Fibroblast of the conjunctiva (primary cell): ENCODE measurements at regions not wholly inside any gene's neighbourhood (a gene's known extent, or its start where the extent isn't known, plus 50 kb on each side); places are given as distances from the start of the nearest gene placed in this dataset.

Source experiments
- DNase-seq: peaks from one replicate; pipeline ENCODE4 v3.0.0-alpha.2; 2010; ENCODE audit warnings: low read depth

- no peak for DNase-seq
These were observed 398.9 kb upstream of the ZNF507 start for GRCh38 chr19:31946491-31946890.

- DNase-seq: no peak
These were observed 397.8 kb upstream of the ZNF507 start for GRCh38 chr19:31947436-31948115.

GRCh38 chr19:31952693-31953092, 392.7 kb upstream of the ZNF507 start:
- no peak for DNase-seq

- DNase-seq: no peak
These were observed 390.3 kb upstream of the ZNF507 start for GRCh38 chr19:31955061-31955460.

- DNase-seq: no peak
These were observed 389.5 kb upstream of the ZNF507 start for GRCh38 chr19:31955884-31956283.

- no peak for DNase-seq
These were observed 388.5 kb upstream of the ZNF507 start for GRCh38 chr19:31956771-31957392.

- no peak for DNase-seq
These were observed 387.7 kb upstream of the ZNF507 start for GRCh38 chr19:31957711-31958110.

- no peak for DNase-seq
These were observed 385.8 kb upstream of the ZNF507 start for GRCh38 chr19:31959527-31960018.

GRCh38 chr19:31960474-31960873, 384.9 kb upstream of the ZNF507 start:
- no peak for DNase-seq

GRCh38 chr19:31961191-31961590, 384.2 kb upstream of the ZNF507 start:
- DNase-seq: no peak

GRCh38 chr19:31961667-31962066, 383.7 kb upstream of the ZNF507 start:
- DNase-seq: no peak

GRCh38 chr19:31962561-31962996, 382.8 kb upstream of the ZNF507 start:
- no peak for DNase-seq

- no peak for DNase-seq
These were observed 381.7 kb upstream of the ZNF507 start for GRCh38 chr19:31963746-31964145.

GRCh38 chr19:31969016-31969415, 376.4 kb upstream of the ZNF507 start:
- no peak for DNase-seq

GRCh38 chr19:31970027-31970461, 375.4 kb upstream of the ZNF507 start:
- DNase-seq: no peak

- no peak for DNase-seq
These were observed 371.1 kb upstream of the ZNF507 start for GRCh38 chr19:31974290-31974689.

GRCh38 chr19:31974941-31975340, 370.5 kb upstream of the ZNF507 start:
- DNase-seq: no peak

- DNase-seq: no peak
These were observed 369.9 kb upstream of the ZNF507 start for GRCh38 chr19:31975461-31975860.

- DNase-seq: no peak
These were observed 368.5 kb upstream of the ZNF507 start for GRCh38 chr19:31976775-31977536.

GRCh38 chr19:31979362-31979761, 366.0 kb upstream of the ZNF507 start:
- DNase-seq: no peak

GRCh38 chr19:31979949-31980670, 365.3 kb upstream of the ZNF507 start:
- no peak for DNase-seq

GRCh38 chr19:31980796-31981195, 364.6 kb upstream of the ZNF507 start:
- no peak for DNase-seq
